ENCODE measurements at regions not wholly inside any gene's neighbourhood (a gene's known extent, or its start where the extent isn't known, plus 50 kb on each side); places are given as distances from the start of the nearest gene placed in this dataset.

GRCh38 chr11:79957702-79958101 is 516.9 kb upstream of the TENM4 start:
- DNase-seq (ENCODE audit: low read depth) = no peak

- DNase-seq (ENCODE audit: low read depth) = no peak
Observed at GRCh38 chr11:79956061-79956460, 515.2 kb upstream of the TENM4 start.

DNA sequence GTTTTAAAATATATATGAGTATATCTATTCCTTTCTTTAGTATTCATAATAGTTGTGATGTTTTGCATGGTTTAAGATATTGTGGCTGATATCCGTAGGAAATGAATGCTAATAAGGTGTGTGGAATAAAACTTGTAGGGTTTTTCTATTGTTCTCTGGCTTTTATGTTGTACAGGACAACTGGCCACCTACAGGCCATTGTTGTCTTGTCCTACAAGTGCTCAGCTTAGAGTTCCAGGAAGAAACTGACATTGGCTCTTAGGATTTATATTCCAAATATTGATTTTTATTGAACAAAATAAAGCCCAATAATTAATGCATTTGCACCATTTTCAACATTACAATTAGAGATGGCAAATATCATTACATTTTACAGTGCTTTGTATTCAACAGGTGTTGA is 512.8 kb upstream of the TENM4 start:
- DNase-seq (ENCODE audit: low read depth) = no peak

GRCh38 chr11:79950741-79951140 is 509.9 kb upstream of the TENM4 start:
- DNase-seq (ENCODE audit: low read depth) = no peak

- no peak for DNase-seq (ENCODE audit: low read depth)
Observed at GRCh38 chr11:79950172-79950571, 509.3 kb upstream of the TENM4 start.

GRCh38 chr11:79949574-79949973 is 508.7 kb upstream of the TENM4 start:
- DNase-seq (ENCODE audit: low read depth) = no peak

DNA sequence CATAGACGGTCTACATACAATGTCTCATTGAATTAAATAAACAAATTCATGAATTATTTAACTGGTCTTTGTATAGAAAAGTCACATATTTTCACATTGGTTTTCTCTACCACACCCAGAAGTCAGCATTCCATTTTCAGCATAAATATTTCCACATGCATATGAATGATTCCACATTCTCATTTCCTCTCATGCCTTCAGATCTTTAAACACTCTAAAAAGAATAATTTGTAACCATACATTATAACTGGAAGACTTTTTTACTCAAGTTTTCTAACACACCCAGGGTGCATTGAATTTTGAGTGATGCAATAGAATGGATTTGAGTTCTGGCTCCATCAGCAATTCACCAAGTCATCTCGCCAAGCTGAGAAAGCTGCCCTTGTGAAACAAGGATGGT is 501.8 kb upstream of the TENM4 start:
- DNase-seq (ENCODE audit: low read depth) = no peak

DNA sequence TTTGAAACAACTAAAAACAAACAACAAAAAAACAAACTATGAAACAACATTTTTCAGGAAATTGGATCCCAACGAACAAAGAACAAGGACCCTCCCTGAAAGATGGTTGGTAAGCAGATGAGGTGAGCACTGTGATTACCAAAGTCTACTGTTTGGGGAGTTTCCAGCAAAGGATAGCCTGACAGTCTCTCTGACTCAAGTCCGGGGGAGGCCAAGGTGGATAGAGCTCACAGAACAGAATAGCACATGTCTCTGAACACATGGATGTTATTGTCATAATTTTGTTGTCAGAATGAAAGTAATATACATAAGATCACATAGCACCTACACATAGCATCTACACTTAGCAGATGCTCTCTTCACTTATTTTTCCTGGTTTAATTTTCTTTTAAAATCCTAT is 501.3 kb upstream of the TENM4 start:
- no peak for DNase-seq (ENCODE audit: low read depth)

- DNase-seq (ENCODE audit: low read depth) = no peak
Observed at GRCh38 chr11:79940974-79941735, 500.3 kb upstream of the TENM4 start.

DNA sequence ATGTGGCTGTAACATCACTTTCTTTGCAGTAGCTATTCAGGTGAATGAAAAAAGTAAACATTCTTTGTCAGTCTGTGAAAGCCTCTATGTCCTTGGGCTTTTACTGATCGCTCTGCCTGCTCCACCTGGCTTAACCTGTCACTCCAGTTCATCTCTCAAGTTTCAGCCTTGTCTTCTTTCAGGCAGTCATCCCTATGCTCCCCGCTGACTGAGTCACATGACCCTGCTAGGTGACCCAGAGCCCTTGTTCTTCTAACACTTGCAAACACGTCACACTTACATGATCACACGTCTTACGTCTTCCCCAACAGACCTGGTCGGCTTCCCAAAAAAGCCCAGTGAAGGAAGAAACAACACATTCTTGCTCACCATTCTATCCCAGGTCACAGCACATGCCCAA is 499.3 kb upstream of the TENM4 start:
- DNase-seq (ENCODE audit: low read depth) = no peak

DNA sequence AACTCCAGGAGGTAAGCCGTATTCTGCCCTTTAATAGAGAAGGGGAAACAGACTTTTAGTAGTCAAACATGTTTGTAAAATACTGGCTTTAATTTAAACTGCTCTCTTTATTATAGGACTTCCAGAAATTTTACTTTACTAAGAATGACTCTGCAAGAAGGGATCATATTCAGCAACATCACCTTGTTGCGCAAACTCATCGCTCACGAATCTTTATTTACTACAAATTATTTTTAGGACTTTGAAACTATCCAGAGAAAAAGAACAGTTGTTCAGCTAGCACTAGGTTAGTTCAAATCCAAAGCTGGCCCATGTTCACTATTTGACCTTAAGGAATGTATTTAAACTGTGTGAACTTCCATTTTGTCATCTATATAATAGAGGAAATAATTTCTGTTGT is 498.3 kb upstream of the TENM4 start:
- DNase-seq (ENCODE audit: low read depth) = no peak

- DNase-seq (ENCODE audit: low read depth) = no peak
Observed at GRCh38 chr11:79937676-79938334, 497.0 kb upstream of the TENM4 start.

DNA sequence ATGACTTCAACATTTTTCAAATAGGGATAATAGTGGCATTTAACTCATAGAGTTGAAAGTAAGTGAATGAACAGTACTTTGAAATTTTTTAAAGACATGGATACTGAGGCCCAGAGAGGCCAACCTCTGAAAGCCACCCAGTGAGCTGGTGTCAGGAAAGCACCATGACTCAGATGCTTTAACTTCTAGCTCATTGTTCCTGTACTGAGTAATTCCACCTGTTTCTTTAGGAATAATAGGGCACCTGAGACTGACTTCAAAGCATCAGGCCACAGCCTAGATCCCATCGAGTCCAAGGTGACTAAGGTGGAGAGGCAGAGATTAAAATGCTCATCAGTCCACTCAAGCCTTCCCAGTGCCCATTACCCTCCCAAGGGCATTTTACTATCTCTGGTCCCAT is 491.8 kb upstream of the TENM4 start:
- DNase-seq (ENCODE audit: low read depth) = no peak

DNA sequence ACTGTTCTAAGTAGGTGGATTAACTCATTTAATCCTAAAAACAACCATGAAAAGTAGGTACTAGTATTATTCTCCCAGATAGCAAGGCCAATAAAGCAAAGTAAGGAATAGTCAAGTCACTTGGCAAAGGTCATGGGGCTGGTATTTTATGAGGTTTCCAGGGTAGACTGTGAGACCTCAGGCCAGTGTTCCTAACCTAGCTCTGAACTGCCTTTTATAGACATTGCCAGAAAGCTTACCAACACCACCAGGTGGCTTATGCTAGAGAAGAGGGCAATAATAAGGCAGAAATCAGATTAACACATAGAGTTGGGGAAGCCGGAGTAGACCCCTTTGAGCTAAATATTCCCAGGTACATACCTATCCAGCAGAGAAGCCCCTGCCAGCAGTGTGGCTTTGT is 490.9 kb upstream of the TENM4 start:
- DNase-seq (ENCODE audit: low read depth) = no peak

DNA sequence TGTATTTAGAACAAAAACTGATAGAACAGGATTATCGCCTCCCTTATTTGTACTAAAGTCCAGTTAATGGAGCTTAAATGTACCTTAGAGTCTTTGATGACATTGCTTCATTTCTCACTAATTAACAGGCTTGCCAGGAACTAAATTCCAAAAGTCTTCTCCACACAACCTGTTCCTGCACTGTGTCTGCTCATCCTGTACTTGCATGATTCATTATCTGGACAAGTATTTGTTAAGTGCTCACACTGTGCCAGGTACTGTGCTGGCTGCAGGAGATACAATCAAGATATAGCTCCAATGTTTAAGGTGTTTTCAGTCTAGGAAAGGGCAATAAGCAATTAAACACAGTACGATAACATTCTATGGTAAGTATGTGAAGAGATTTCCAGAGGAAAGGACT is 485.9 kb upstream of the TENM4 start:
- DNase-seq (ENCODE audit: low read depth) = no peak

GRCh38 chr11:79925570-79925969 is 484.7 kb upstream of the TENM4 start:
- no peak for DNase-seq (ENCODE audit: low read depth)

GRCh38 chr11:79922641-79923040 is 481.8 kb upstream of the TENM4 start:
- DNase-seq (ENCODE audit: low read depth) = no peak

GRCh38 chr11:79920480-79920879 is 479.6 kb upstream of the TENM4 start:
- DNase-seq (ENCODE audit: low read depth) = no peak

GRCh38 chr11:79919350-79919749 is 478.5 kb upstream of the TENM4 start:
- no peak for DNase-seq (ENCODE audit: low read depth)

GRCh38 chr11:79918846-79919245 is 478.0 kb upstream of the TENM4 start:
- DNase-seq (ENCODE audit: low read depth) = no peak

DNA sequence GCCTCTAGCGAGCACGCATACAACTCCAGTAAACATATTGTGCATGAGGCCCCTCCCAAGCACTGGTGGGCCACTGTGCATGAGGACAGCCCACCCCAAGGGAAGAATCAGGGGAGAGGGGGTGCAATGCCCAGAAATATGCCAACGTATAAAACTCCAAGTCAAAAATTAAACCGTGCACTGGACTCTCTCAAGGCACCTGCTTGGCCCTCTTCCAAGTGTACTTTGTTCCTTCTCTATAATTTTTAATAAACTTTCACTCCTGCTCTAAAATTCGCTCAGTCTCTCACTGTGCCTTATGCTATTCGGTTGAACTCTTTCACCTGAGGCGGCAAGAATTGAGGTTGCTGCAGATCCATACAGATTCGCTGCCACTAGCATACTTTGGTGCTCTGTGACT is 465.3 kb upstream of the TENM4 start:
- no peak for DNase-seq (ENCODE audit: low read depth)

DNA sequence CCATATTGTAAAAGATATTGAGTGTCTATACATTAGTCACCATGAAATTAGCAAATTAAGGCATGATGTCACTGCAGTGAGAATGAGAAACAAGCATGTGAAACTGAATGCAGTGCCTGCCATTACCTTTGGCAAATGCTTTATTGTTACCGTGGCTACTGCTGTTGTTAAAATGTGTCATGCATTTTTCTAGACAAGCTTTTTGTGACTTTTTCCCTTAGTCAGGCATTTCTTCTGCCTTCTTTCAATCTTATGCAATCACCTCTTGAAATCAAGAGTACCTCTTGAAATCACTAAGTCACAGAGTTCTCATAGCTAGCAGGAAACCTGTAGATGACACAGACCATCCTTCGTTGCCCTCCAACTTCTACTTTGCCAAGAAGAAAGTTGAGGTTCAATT is 461.7 kb upstream of the TENM4 start:
- no peak for DNase-seq (ENCODE audit: low read depth)

DNA sequence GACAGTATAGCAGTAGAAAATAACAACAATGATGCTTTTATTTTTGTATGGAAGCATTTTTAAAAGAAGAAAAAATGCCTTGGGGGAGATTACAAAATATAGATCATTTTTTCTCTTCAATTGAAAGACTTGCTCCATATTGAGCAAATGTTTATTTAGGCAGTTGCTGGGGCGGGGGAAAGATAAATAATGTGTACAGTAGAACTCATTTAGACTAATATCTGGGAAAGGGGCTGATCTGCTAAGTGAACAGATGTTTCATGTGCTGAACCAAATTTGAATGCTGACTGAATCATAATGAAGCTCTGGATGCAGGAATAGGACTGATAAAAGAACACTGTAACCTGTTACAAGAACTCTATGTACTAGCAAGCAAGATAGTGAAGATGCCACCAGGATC is 457.1 kb upstream of the TENM4 start:
- no peak for DNase-seq (ENCODE audit: low read depth)

DNA sequence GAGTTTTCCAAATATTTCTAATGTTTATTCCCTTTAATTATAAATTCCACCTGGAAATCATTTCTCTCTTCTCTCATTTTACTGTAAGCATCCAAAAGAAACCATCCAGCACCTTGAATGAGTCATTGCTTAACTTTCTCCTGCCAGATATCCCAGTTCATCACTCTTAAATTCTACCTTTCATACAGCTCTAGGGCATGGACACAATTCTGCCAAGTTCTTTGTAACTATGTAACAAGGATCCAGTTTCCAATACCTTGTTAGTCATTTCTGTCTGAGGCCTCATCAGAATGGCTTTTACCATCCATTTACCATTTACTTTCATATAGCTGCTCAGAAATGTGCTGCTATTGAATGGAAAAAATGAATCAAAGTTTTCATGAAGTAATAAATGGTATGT is 455.4 kb upstream of the TENM4 start:
- DNase-seq (ENCODE audit: low read depth) = no peak
